NCI-H226 (cell line): ENCODE measurements at regions not wholly inside any gene's neighbourhood (a gene's known extent, or its start where the extent isn't known, plus 50 kb on each side); places are given as distances from the start of the nearest gene placed in this dataset.
"Not testable (repeated sequence)": the region's sequence is repeated elsewhere in the genome, so short reads cannot be mapped to it uniquely, and the experiment has no call there.

Source experiments
- DNase-seq: peaks from one replicate; pipeline ENCODE4 v3.0.0-alpha.2; 2015

- DNase-seq, result not testable (repeated sequence)
Measured at GRCh38 chr9:65414249-65414648, 129.2 kb upstream of the FOXD4L5 start.

GRCh38 chr9:65413371-65413770 is 128.4 kb upstream of the FOXD4L5 start:
- not testable (repeated sequence) for DNase-seq

- no peak for DNase-seq
Measured at GRCh38 chr9:65411901-65412300, 126.9 kb upstream of the FOXD4L5 start.

GRCh38 chr9:65411336-65411735 is 126.3 kb upstream of the FOXD4L5 start:
- no peak for DNase-seq

GRCh38 chr9:65410926-65411325 is 125.9 kb upstream of the FOXD4L5 start:
- no peak for DNase-seq

- no peak for DNase-seq
Measured at GRCh38 chr9:65409471-65409980, 124.5 kb upstream of the FOXD4L5 start.

- not testable (repeated sequence) for DNase-seq
Measured at GRCh38 chr9:65408806-65409205, 123.8 kb upstream of the FOXD4L5 start.

GRCh38 chr9:65406625-65407024 is 121.6 kb upstream of the FOXD4L5 start:
- DNase-seq, result not testable (repeated sequence)

- DNase-seq, result not testable (repeated sequence)
Measured at GRCh38 chr9:65405766-65406165, 120.8 kb upstream of the FOXD4L5 start.

GRCh38 chr9:65405253-65405652 is 120.2 kb upstream of the FOXD4L5 start:
- no peak for DNase-seq

GRCh38 chr9:65404232-65405006 is 119.4 kb upstream of the FOXD4L5 start:
- no peak for DNase-seq

- no peak for DNase-seq
Measured at GRCh38 chr9:65403721-65404120, 118.7 kb upstream of the FOXD4L5 start.

GRCh38 chr9:65403072-65403471 is 118.1 kb upstream of the FOXD4L5 start:
- DNase-seq, result not testable (repeated sequence)

GRCh38 chr9:65402206-65402870 is 117.3 kb upstream of the FOXD4L5 start:
- not testable (repeated sequence) for DNase-seq

GRCh38 chr9:65401456-65402045 is 116.5 kb upstream of the FOXD4L5 start:
- not testable (repeated sequence) for DNase-seq

GRCh38 chr9:65400886-65401285 is 115.9 kb upstream of the FOXD4L5 start:
- DNase-seq, result no peak

- not testable (repeated sequence) for DNase-seq
Measured at GRCh38 chr9:65397763-65398719, 113.0 kb upstream of the FOXD4L5 start.

GRCh38 chr9:65397226-65397625 is 112.2 kb upstream of the FOXD4L5 start:
- DNase-seq, result not testable (repeated sequence)

GRCh38 chr9:65396601-65397000 is 111.6 kb upstream of the FOXD4L5 start:
- DNase-seq, result not testable (repeated sequence)

- DNase-seq, result not testable (repeated sequence)
Measured at GRCh38 chr9:65395789-65396188, 110.8 kb upstream of the FOXD4L5 start.

GRCh38 chr9:65395121-65395520 is 110.1 kb upstream of the FOXD4L5 start:
- not testable (repeated sequence) for DNase-seq

GRCh38 chr9:65393111-65393810 is 108.3 kb upstream of the FOXD4L5 start:
- DNase-seq, result not testable (repeated sequence)
